BJ (cell line): ENCODE measurements at regions not wholly inside any gene's neighbourhood (a gene's known extent, or its start where the extent isn't known, plus 50 kb on each side); places are given as distances from the start of the nearest gene placed in this dataset.

Source experiments
- CTCF ChIA-PET: fragments of 350-600 bp; formaldehyde crosslinking; extraction: SDS; loops from one replicate; lab custom pipeline; 2021; ENCODE audit warnings: antibody characterized with exemption, inconsistent platforms; lab: Yijun Ruan, JAX
- POLR2A ChIA-PET: fragments of 300-600 bp; sonication (Branson Sonifier 250); formaldehyde crosslinking; extraction: SDS; loops from one replicate; lab custom pipeline; 2021; ENCODE audit warnings: antibody characterized with exemption; lab: Charles Lee
- DNase-seq: peaks from one replicate; pipeline ENCODE4 v3.0.0-alpha.2; 2011; ENCODE audit warnings: low read depth
- H3K27me3 ChIP-seq: 2 replicates; pipeline ENCODE4 v1.6.0; 2011; ENCODE audit warnings: low read length; ENCODE audit not compliant: control insufficient read depth, insufficient read depth
- H3K36me3 ChIP-seq: 2 replicates; pipeline ENCODE4 v1.5.1; 2011; ENCODE audit warnings: low read length; ENCODE audit not compliant: control insufficient read depth, insufficient read depth
- H3K4me3 ChIP-seq: 2 replicates; pipeline ENCODE4 v1.5.1; 2011; ENCODE audit warnings: low read depth, mild to moderate bottlenecking, control low read depth, low read length
- TF ChIP-seq, protein P1 (sequence below): IDR thresholded peaks from 2 replicates; pipeline ENCODE4 v1.5.1; 2011; ENCODE audit warnings: low read depth, mild to moderate bottlenecking, control low read depth, inconsistent platforms, low read length, moderate library complexity; ENCODE audit not compliant: insufficient read depth

- TF ChIP-seq, protein P1, sequence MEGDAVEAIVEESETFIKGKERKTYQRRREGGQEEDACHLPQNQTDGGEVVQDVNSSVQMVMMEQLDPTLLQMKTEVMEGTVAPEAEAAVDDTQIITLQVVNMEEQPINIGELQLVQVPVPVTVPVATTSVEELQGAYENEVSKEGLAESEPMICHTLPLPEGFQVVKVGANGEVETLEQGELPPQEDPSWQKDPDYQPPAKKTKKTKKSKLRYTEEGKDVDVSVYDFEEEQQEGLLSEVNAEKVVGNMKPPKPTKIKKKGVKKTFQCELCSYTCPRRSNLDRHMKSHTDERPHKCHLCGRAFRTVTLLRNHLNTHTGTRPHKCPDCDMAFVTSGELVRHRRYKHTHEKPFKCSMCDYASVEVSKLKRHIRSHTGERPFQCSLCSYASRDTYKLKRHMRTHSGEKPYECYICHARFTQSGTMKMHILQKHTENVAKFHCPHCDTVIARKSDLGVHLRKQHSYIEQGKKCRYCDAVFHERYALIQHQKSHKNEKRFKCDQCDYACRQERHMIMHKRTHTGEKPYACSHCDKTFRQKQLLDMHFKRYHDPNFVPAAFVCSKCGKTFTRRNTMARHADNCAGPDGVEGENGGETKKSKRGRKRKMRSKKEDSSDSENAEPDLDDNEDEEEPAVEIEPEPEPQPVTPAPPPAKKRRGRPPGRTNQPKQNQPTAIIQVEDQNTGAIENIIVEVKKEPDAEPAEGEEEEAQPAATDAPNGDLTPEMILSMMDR: no peak
- Histone ChIP-seq H3K4me3 (no peak overlapping the region), H3K27me3 (no peaks in the 10 kb centered on the region), H3K36me3 (no peaks in the 10 kb centered on the region)
- POLR2A ChIA-PET: no interaction called here
- no peak for DNase-seq
- CTCF ChIA-PET: no interaction called here
Observed at GRCh38 chr13:78478183-78478582, 125.2 kb downstream of the POU4F1 start.

GRCh38 chr13:78476910-78477309, 126.4 kb downstream of the POU4F1 start:
- TF ChIP-seq, protein P1: no peak
- DNase-seq: no peak
- no peaks in the 10 kb centered on the region for H3K27me3 ChIP-seq
- no peaks in the 10 kb centered on the region for H3K36me3 ChIP-seq
- ChIA-PET CTCF (no interaction called here), POLR2A (no interaction called here)
- no peak overlapping the region for H3K4me3 ChIP-seq

DNA sequence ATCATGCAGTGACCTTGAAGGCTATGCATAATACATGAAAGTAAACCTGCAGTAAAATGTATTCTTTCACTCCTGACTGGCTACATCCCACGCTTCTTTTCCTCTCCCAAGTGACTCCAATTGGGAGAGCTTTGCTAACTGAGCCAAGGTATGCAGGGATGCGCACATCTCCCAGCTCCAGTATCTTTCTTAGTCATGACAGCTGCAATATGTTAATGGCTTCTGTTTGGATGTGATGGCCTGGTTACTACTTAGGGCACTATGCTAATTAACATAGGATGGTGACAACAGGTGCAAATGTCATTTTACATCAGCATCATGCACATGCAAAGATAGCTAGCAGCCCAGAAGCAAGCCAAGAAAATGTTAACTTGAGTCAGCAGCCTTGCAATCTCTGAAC, 134.7 kb downstream of the POU4F1 start:
- TF ChIP-seq, protein P1: no peak
- no peak overlapping the region for H3K4me3 ChIP-seq
- ChIA-PET CTCF (no interaction called here), POLR2A (no interaction called here)
- no peak for DNase-seq
- H3K27me3 ChIP-seq: no peaks in the 10 kb centered on the region
- H3K36me3 ChIP-seq: no peaks in the 10 kb centered on the region

GRCh38 chr13:78465250-78465649, 138.1 kb downstream of the POU4F1 start:
- H3K27me3 ChIP-seq: no peaks in the 10 kb centered on the region
- ChIA-PET POLR2A (no interaction called here), CTCF (no interaction called here)
- DNase-seq: no peak
- no peak overlapping the region for H3K4me3 ChIP-seq
- TF ChIP-seq, protein P1: no peak
- H3K36me3 ChIP-seq: no peaks in the 10 kb centered on the region

- DNase-seq: no peak
- H3K36me3 ChIP-seq: no peaks in the 10 kb centered on the region
- no peak overlapping the region for H3K4me3 ChIP-seq
- TF ChIP-seq, protein P1: no peak
- CTCF ChIA-PET: no interaction called here
- POLR2A ChIA-PET: no interaction called here
- no peaks in the 10 kb centered on the region for H3K27me3 ChIP-seq
Observed at GRCh38 chr13:78460176-78460575, 143.2 kb downstream of the POU4F1 start.
